A673 (cell line): ENCODE measurements at regions not wholly inside any gene's neighbourhood (a gene's known extent, or its start where the extent isn't known, plus 50 kb on each side); places are given as distances from the start of the nearest gene placed in this dataset.

Experiments
- BruUV-seq: library from RNA; stranded (reverse); fragments of 400-500 nt; replicated peaks from 2 replicates; lab custom pipeline; 2021; lab: Mats Ljungman, UMichigan
- CTCF ChIA-PET: fragments of 300-600 bp; sonication (Branson Sonifier 250); formaldehyde crosslinking; loops from one replicate; lab custom pipeline; 2022; ENCODE audit warnings: antibody characterized with exemption; lab: Charles Lee
- POLR2A ChIA-PET: fragments of 300-600 bp; sonication (Branson Sonifier 250); formaldehyde crosslinking; loops from one replicate; lab custom pipeline; 2022; ENCODE audit warnings: antibody characterized with exemption; ENCODE audit not compliant: low non-redundant PET; lab: Charles Lee
- DNase-seq: peaks from one replicate; pipeline ENCODE4 v3.0.0-alpha.2; 2015; ENCODE audit warnings: low spot score
- H3K27ac ChIP-seq: fragments of 200-600 bp; sonication (generic); 2 replicates; pipeline ENCODE4 v1.5.1; 2016; ENCODE audit warnings: mixed run types, low read depth, mild to moderate bottlenecking, mixed read lengths, antibody characterized with exemption, low read length; ENCODE audit not compliant: poor library complexity, severe bottlenecking
- H3K27me3 ChIP-seq: fragments of 200-600 bp; sonication (generic); replicated peaks from 2 replicates; pipeline ENCODE4 v1.6.1; 2017; ENCODE audit warnings: mixed run types, low read depth, mild to moderate bottlenecking, mixed read lengths, antibody characterized with exemption, low read length; ENCODE audit not compliant: insufficient read depth, poor library complexity
- H3K36me3 ChIP-seq: fragments of 200-600 bp; sonication (generic); 2 replicates; pipeline ENCODE4 v1.6.1; 2016; ENCODE audit warnings: mixed run types, mild to moderate bottlenecking, mixed read lengths, antibody characterized with exemption, low read length; ENCODE audit not compliant: insufficient read depth, poor library complexity, severe bottlenecking
- H3K4me1 ChIP-seq: fragments of 200-600 bp; sonication (generic); 2 replicates; pipeline ENCODE4 v1.6.1; 2017; ENCODE audit warnings: mixed run types, mild to moderate bottlenecking, mixed read lengths, antibody characterized with exemption, low read length; ENCODE audit not compliant: insufficient read depth, poor library complexity, severe bottlenecking
- H3K4me3 ChIP-seq: fragments of 200-600 bp; sonication (generic); 2 replicates; pipeline ENCODE4 v1.5.1; 2016; ENCODE audit warnings: low read depth, mixed run types, mild to moderate bottlenecking, mixed read lengths, low read length; ENCODE audit not compliant: poor library complexity, severe bottlenecking
- H3K9me3 ChIP-seq: fragments of 200-600 bp; sonication (generic); 2 replicates; pipeline ENCODE4 v1.6.1; 2016; ENCODE audit warnings: mixed run types, low read depth, mild to moderate bottlenecking, mixed read lengths, antibody characterized with exemption, low read length; ENCODE audit not compliant: poor library complexity, severe bottlenecking
- EZH2 ChIP-seq: fragments of 200-600 bp; sonication (generic); IDR thresholded peaks from 2 replicates; pipeline ENCODE4 v1.6.1; 2017; ENCODE audit warnings: borderline replicate concordance, low read depth, mild to moderate bottlenecking, mixed read lengths, antibody characterized with exemption, low read length; ENCODE audit not compliant: poor library complexity, severe bottlenecking
- intact Hi-C: fragments of 100-400 bp; cut with micrococcal nuclease; formaldehyde crosslinking; loops from one replicate; pipeline ENCODE4 v1.10.0; 2022; ENCODE audit not compliant: unreplicated experiment
- TF ChIP-seq, protein P1 (sequence below): fragments of 300-800, 200-600 bp; sonication (generic); conservative IDR thresholded peaks from 2 replicates; pipeline ENCODE4 v1.5.1; 2017; ENCODE audit warnings: low read depth, mild to moderate bottlenecking, antibody characterized with exemption, low read length, moderate library complexity, mixed read lengths

GRCh38 chr19:30882411-30883005 lies 466.7 kb downstream of the TSHZ3 start:
- Histone ChIP-seq H3K27ac (no peak overlapping the region), H3K27me3 (no peaks in the 10 kb centered on the region), H3K9me3 (no peaks in the 10 kb centered on the region), H3K36me3 (no peaks in the 10 kb centered on the region), H3K4me1 (no peaks in the 10 kb centered on the region), H3K4me3 (no peak overlapping the region)
- POLR2A ChIA-PET: no interaction called here
- CTCF ChIA-PET: interaction anchor here (0.6 kb wide), 1 partner anchor 148 kb away, joined by 3 read pairs; no protein-coding TSS in a partner anchor
- BruUV-seq: no TSS peak
- DNase-seq: no peak
- intact Hi-C loops: no loop called here
- no peak for TF ChIP-seq EZH2
- TF ChIP-seq, protein P1, sequence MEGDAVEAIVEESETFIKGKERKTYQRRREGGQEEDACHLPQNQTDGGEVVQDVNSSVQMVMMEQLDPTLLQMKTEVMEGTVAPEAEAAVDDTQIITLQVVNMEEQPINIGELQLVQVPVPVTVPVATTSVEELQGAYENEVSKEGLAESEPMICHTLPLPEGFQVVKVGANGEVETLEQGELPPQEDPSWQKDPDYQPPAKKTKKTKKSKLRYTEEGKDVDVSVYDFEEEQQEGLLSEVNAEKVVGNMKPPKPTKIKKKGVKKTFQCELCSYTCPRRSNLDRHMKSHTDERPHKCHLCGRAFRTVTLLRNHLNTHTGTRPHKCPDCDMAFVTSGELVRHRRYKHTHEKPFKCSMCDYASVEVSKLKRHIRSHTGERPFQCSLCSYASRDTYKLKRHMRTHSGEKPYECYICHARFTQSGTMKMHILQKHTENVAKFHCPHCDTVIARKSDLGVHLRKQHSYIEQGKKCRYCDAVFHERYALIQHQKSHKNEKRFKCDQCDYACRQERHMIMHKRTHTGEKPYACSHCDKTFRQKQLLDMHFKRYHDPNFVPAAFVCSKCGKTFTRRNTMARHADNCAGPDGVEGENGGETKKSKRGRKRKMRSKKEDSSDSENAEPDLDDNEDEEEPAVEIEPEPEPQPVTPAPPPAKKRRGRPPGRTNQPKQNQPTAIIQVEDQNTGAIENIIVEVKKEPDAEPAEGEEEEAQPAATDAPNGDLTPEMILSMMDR: no peak; the same call in 1 of the 2 replicates

DNA sequence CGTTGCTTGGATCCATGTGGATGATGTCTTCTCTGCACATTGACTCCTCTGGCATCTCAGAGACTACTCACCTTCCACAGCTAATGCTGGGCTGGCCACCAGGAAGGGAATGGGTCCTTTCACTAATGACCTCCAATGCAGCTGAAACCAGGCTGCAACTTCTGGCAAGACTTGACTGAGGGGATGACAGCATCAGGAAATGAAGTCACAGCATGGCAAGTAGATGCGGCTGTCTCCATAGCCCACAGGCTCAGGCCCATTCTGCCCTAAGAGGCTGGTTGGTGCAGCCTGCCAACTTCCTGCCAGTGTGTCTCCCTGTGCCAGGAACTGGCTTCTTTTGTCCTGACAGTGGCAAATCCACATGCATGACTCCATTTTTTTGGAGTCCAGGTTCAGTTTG lies 467.3 kb downstream of the TSHZ3 start:
- intact Hi-C loops: no loop called here
- Histone ChIP-seq H3K4me3 (no peak overlapping the region), H3K4me1 (no peaks in the 10 kb centered on the region), H3K9me3 (no peaks in the 10 kb centered on the region), H3K27me3 (no peaks in the 10 kb centered on the region), H3K36me3 (no peaks in the 10 kb centered on the region), H3K27ac (no peak overlapping the region)
- POLR2A ChIA-PET: no interaction called here
- CTCF ChIA-PET: interaction anchor here (0.6 kb wide), 1 partner anchor 148 kb away, joined by 3 read pairs; no protein-coding TSS in a partner anchor
- no TSS peak for BruUV-seq
- no peak for DNase-seq
- no peak for TF ChIP-seq EZH2
- TF ChIP-seq, protein P1: no peak

DNA sequence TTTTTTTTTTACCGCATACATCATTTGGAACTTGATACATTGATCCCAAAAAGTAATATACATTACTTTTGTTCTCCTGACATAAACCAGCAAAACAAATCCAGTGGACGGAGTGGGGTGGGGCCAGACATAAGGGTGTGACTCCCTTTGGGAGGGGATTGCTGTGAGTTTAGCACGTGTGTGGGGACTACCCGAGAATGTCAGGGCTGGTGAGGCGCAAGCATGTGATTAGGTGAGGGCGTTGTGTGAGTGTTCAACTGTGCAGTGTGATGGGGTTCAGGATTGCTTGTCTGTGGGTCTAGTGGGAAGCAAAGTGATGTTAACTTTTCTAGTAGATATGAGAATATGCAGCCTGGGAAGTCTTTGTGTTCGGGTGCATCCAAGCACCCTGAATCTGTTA lies 468.0 kb downstream of the TSHZ3 start:
- no peak overlapping the region for H3K4me3 ChIP-seq
- H3K27ac ChIP-seq: no peak overlapping the region
- no peaks in the 10 kb centered on the region for H3K36me3 ChIP-seq
- H3K27me3 ChIP-seq: no peaks in the 10 kb centered on the region
- no peaks in the 10 kb centered on the region for H3K9me3 ChIP-seq
- no peaks in the 10 kb centered on the region for H3K4me1 ChIP-seq
- ChIA-PET POLR2A (no interaction called here), CTCF (no interaction called here)
- TF ChIP-seq, protein P1: no peak
- TF ChIP-seq EZH2: no peak
- intact Hi-C loops: no loop called here
- DNase-seq: no peak
- no TSS peak for BruUV-seq
